Naive B cell (primary cell): ENCODE measurements at regions not wholly inside any gene's neighbourhood (a gene's known extent, or its start where the extent isn't known, plus 50 kb on each side); places are given as distances from the start of the nearest gene placed in this dataset.
A peak's percentile ranks its signal among the peaks of the same experiment; 100 is the strongest.

Experiments used
- ATAC-seq, 2 donors: fragments of 150-1000 bp; cut with Tn5 transposase; 2 replicates each; pipeline ENCODE4 v1.10.0; 2021; ENCODE audit warnings: low read depth in 2 of 2, mild to moderate bottlenecking in 2 of 2, moderate library complexity in 2 of 2
- DNase-seq: peaks from one replicate; pipeline ENCODE4 v3.0.0; 2022
- H3K27ac Mint-ChIP-seq, 6 donors: one replicate each; pipeline ENCODE4 v1.8.0; 2020 to 2022; ENCODE audit warnings: mild to moderate bottlenecking in 6 of 6, mixed read lengths in 6 of 6, moderate library complexity in 5 of 6, inconsistent platforms in 2 of 6
- H3K27me3 Mint-ChIP-seq, 3 donors: one replicate each; pipeline ENCODE4 v1.8.0; 2021 to 2022; ENCODE audit warnings: mixed read lengths in 3 of 3, mild to moderate bottlenecking in 1 of 3
- H3K36me3 Mint-ChIP-seq, 2 donors: one replicate each; pipeline ENCODE4 v1.8.0; 2020 to 2022; ENCODE audit warnings: mixed read lengths in 2 of 2, inconsistent platforms in 1 of 2, mild to moderate bottlenecking in 1 of 2
- H3K4me1 Mint-ChIP-seq, 3 donors: one replicate each; pipeline ENCODE4 v1.8.0; 2020 to 2022; ENCODE audit warnings: mixed read lengths in 3 of 3, inconsistent platforms in 1 of 3, mild to moderate bottlenecking in 1 of 3, moderate library complexity in 1 of 3
- H3K4me3 Mint-ChIP-seq, 8 donors: one replicate each; pipeline ENCODE4 v1.8.0; 2020 to 2022; ENCODE audit warnings: mild to moderate bottlenecking in 8 of 8, mixed read lengths in 8 of 8, moderate library complexity in 8 of 8, inconsistent platforms in 2 of 8
- H3K9me3 Mint-ChIP-seq, 7 donors: one replicate each; pipeline ENCODE4 v1.8.0; 2020 to 2022; ENCODE audit warnings: mixed read lengths in 7 of 7, mild to moderate bottlenecking in 5 of 7, inconsistent platforms in 2 of 7, moderate library complexity in 1 of 7

GRCh38 chr2:151052850-151053660, 208.6 kb downstream of the RBM43 start:
- DNase-seq (no peak), ATAC-seq (no peak)
- Mint-ChIP-seq H3K4me3 (no peak overlapping the region), H3K27ac (no peak overlapping the region), H3K9me3 (no peaks in the 10 kb centered on the region), H3K27me3 (peaks cover 6 to 15% (median 8%) of the 10 kb centered on the region in 3 donors), H3K4me1 (peaks cover 0 to 5% (median 0%) of the 10 kb centered on the region in 3 donors), H3K36me3 (no peaks in the 10 kb centered on the region)

GRCh38 chr2:151051574-151052220, 210.0 kb downstream of the RBM43 start:
- H3K4me1 Mint-ChIP-seq = peaks cover 0 to 5% (median 0%) of the 10 kb centered on the region in 3 donors
- peaks cover 6 to 15% (median 15%) of the 10 kb centered on the region in 3 donors for H3K27me3 Mint-ChIP-seq
- no peak overlapping the region for H3K27ac Mint-ChIP-seq
- H3K9me3 Mint-ChIP-seq = no peaks in the 10 kb centered on the region
- H3K4me3 Mint-ChIP-seq = no peak overlapping the region
- peak in 1 of 2 donors; percentile 36 for ATAC-seq
- peak; percentile 20 for DNase-seq
- no peaks in the 10 kb centered on the region for H3K36me3 Mint-ChIP-seq

- DNase-seq = no peak
- Mint-ChIP-seq H3K4me3 (no peak overlapping the region), H3K36me3 (no peaks in the 10 kb centered on the region), H3K9me3 (peaks cover 0 to 5% (median 0%) of the 10 kb centered on the region in 7 donors), H3K27ac (no peak overlapping the region), H3K4me1 (peaks cover 0 to 5% (median 0%) of the 10 kb centered on the region in 3 donors), H3K27me3 (peaks cover 6 to 15% (median 15%) of the 10 kb centered on the region in 3 donors)
- no peak for ATAC-seq
Measured at GRCh38 chr2:151049746-151050145, 211.9 kb downstream of the RBM43 start.

- peaks cover 6 to 15% (median 15%) of the 10 kb centered on the region in 3 donors for H3K27me3 Mint-ChIP-seq
- peaks cover 0 to 5% (median 0%) of the 10 kb centered on the region in 7 donors for H3K9me3 Mint-ChIP-seq
- ATAC-seq = no peak
- no peak overlapping the region for H3K27ac Mint-ChIP-seq
- H3K36me3 Mint-ChIP-seq = no peaks in the 10 kb centered on the region
- peaks cover 0 to 5% (median 0%) of the 10 kb centered on the region in 3 donors for H3K4me1 Mint-ChIP-seq
- no peak overlapping the region for H3K4me3 Mint-ChIP-seq
- DNase-seq = no peak
Measured at GRCh38 chr2:151048331-151049054, 213.2 kb downstream of the RBM43 start.

- no peak overlapping the region for H3K27ac Mint-ChIP-seq
- H3K36me3 Mint-ChIP-seq = no peaks in the 10 kb centered on the region
- peaks cover 0 to 7% (median under 1%) of the 10 kb centered on the region in 3 donors for H3K27me3 Mint-ChIP-seq
- no peak overlapping the region for H3K4me3 Mint-ChIP-seq
- no peak for DNase-seq
- no peak for ATAC-seq
- no peaks in the 10 kb centered on the region for H3K4me1 Mint-ChIP-seq
- peaks cover 0 to 5% (median 0%) of the 10 kb centered on the region in 7 donors for H3K9me3 Mint-ChIP-seq
Measured at GRCh38 chr2:151043484-151043883, 218.2 kb downstream of the RBM43 start.

GRCh38 chr2:151042964-151043363, 218.7 kb downstream of the RBM43 start:
- DNase-seq = no peak
- peaks cover 0 to 7% (median 0%) of the 10 kb centered on the region in 3 donors for H3K27me3 Mint-ChIP-seq
- no peaks in the 10 kb centered on the region for H3K4me1 Mint-ChIP-seq
- H3K36me3 Mint-ChIP-seq = no peaks in the 10 kb centered on the region
- no peak overlapping the region for H3K27ac Mint-ChIP-seq
- no peak for ATAC-seq
- no peak overlapping the region for H3K4me3 Mint-ChIP-seq
- peaks cover 0 to 5% (median 0%) of the 10 kb centered on the region in 7 donors for H3K9me3 Mint-ChIP-seq

- peaks cover 0 to 5% (median 0%) of the 10 kb centered on the region in 7 donors for H3K9me3 Mint-ChIP-seq
- no peak overlapping the region for H3K4me3 Mint-ChIP-seq
- H3K36me3 Mint-ChIP-seq = no peaks in the 10 kb centered on the region
- no peak for ATAC-seq
- no peak for DNase-seq
- H3K4me1 Mint-ChIP-seq = no peaks in the 10 kb centered on the region
- no peak overlapping the region for H3K27ac Mint-ChIP-seq
- peaks cover 0 to under 1% (median 0%) of the 10 kb centered on the region in 3 donors for H3K27me3 Mint-ChIP-seq
Measured at GRCh38 chr2:151040039-151040438, 221.6 kb downstream of the RBM43 start.

- peaks cover 0 to 3% (median 0%) of the 10 kb centered on the region in 7 donors for H3K9me3 Mint-ChIP-seq
- no peak for ATAC-seq
- H3K27ac Mint-ChIP-seq = no peak overlapping the region
- H3K4me1 Mint-ChIP-seq = no peaks in the 10 kb centered on the region
- H3K36me3 Mint-ChIP-seq = no peaks in the 10 kb centered on the region
- DNase-seq = no peak
- peaks cover 0 to 6% (median 0%) of the 10 kb centered on the region in 3 donors for H3K27me3 Mint-ChIP-seq
- no peak overlapping the region for H3K4me3 Mint-ChIP-seq
Measured at GRCh38 chr2:151038516-151038915, 223.1 kb downstream of the RBM43 start.

- H3K27me3 Mint-ChIP-seq = peaks cover 0 to 6% (median 0%) of the 10 kb centered on the region in 3 donors
- H3K9me3 Mint-ChIP-seq = peaks cover 0 to 3% (median 0%) of the 10 kb centered on the region in 7 donors
Measured at GRCh38 chr2:151037434-151037833, 224.2 kb downstream of the RBM43 start.

GRCh38 chr2:151033271-151034248, 228.1 kb downstream of the RBM43 start:
- Mint-ChIP-seq H3K9me3 (peaks cover 0 to 3% (median 0%) of the 10 kb centered on the region in 7 donors), H3K27ac (no peak overlapping the region), H3K27me3 (peaks cover 0 to 6% (median 0%) of the 10 kb centered on the region in 3 donors), H3K4me1 (no peaks in the 10 kb centered on the region), H3K4me3 (no peak overlapping the region), H3K36me3 (no peaks in the 10 kb centered on the region)
- ATAC-seq (no peak), DNase-seq (no peak)

More at GRCh38 chr2:151037434-151037833, 224.2 kb downstream of the RBM43 start:
- Mint-ChIP-seq H3K27ac (no peak overlapping the region), H3K36me3 (no peaks in the 10 kb centered on the region), H3K4me3 (no peak overlapping the region), H3K4me1 (no peaks in the 10 kb centered on the region)
- ATAC-seq = no peak
- DNase-seq = no peak

GRCh38 chr2:151032741-151033191, 228.9 kb downstream of the RBM43 start:
- Mint-ChIP-seq H3K4me3 (peak overlapping the region in 1 of 8 donors; percentile 16), H3K36me3 (no peaks in the 10 kb centered on the region), H3K27ac (no peak overlapping the region), H3K9me3 (peaks cover 0 to 3% (median 0%) of the 10 kb centered on the region in 7 donors), H3K4me1 (no peaks in the 10 kb centered on the region), H3K27me3 (peaks cover 0 to 6% (median 0%) of the 10 kb centered on the region in 3 donors)
- ATAC-seq (no peak), DNase-seq (no peak)

- DNase-seq = no peak
- Mint-ChIP-seq H3K27me3 (peaks cover 0 to 6% (median 0%) of the 10 kb centered on the region in 3 donors), H3K27ac (no peak overlapping the region), H3K9me3 (peaks cover 0 to 3% (median 0%) of the 10 kb centered on the region in 7 donors), H3K36me3 (no peaks in the 10 kb centered on the region), H3K4me1 (no peaks in the 10 kb centered on the region), H3K4me3 (no peak overlapping the region)
- no peak for ATAC-seq
Measured at GRCh38 chr2:151030663-151031230, 230.9 kb downstream of the RBM43 start.
